ENCODE measurements at regions not wholly inside any gene's neighbourhood (a gene's known extent, or its start where the extent isn't known, plus 50 kb on each side); places are given as distances from the start of the nearest gene placed in this dataset.
A peak's percentile ranks its signal among the peaks of the same experiment; 100 is the strongest.

DNA sequence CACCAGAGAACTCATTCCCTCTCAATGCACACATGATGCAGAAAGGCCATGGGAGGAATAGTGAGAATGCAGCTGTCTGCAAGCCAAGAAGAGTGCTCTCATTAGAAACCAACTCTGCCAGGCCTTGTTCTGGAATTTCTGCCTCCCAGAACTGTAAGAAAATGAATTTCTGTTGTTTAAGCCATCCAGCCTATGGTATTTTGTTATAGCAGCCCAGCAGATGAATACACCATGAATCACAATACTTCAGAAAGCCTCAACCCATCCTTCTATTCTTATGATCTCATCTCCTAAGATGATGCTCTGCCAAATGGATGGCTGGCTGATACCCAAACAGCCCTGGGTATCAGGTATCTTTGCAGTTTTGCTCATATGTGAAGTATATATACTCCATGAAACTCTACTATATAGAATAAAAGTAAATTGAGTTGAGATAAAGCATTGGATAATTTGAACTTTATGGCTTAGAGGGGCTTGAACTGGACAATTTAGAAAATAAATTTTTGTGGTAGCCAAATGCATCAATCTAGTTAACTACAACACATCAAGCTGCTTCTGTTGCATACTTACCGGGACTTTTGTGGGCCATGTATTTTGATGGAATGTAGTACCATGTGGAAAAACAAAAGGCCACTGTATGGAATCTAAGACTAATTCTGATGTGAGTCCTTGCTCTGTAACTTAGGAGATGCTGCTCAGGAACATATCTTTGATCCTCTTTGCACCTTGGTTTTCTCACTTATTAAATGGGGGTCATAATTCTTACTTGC, 245.9 kb downstream of the HS3ST1 start:
- Histone ChIP-seq H2BK15ac (replicated peaks; ENCODE audit: low read depth) (peak overlapping the region; percentile 19), H3K79me1 (ENCODE audit: low read length) (no peaks in the 10 kb centered on the region), H3K56ac (ENCODE audit: low read length) (no peak overlapping the region), H3K36me3 (ENCODE audit: control insufficient read depth, insufficient read depth, low read length) (no peaks in the 10 kb centered on the region), H3K4me1 (ENCODE audit: control insufficient read depth, low read depth, low read length) (no peaks in the 10 kb centered on the region), H3K23ac (ENCODE audit: low read length) (no peak overlapping the region), H2BK5ac (ENCODE audit: low read length) (no peak overlapping the region), H3K4me2 (ENCODE audit: low read length) (no peak overlapping the region), H2BK120ac (ENCODE audit: low read depth, low read length) (no peak overlapping the region), H3K4me3 (ENCODE audit: low read length) (no peak overlapping the region), H3K27me3 (ENCODE audit: insufficient read depth, low read length, poor library complexity) (no peaks in the 10 kb centered on the region), H2AK5ac (ENCODE audit: low read length) (no peak overlapping the region), H3K79me2 (ENCODE audit: control insufficient read depth, insufficient read depth, low read length) (no peaks in the 10 kb centered on the region), H4K8ac (ENCODE audit: low read depth, low read length) (no peak overlapping the region), H3K18ac (ENCODE audit: low read length) (no peak overlapping the region), H3K4ac (ENCODE audit: low read depth, low read length) (no peak overlapping the region), H4K5ac (ENCODE audit: low read length) (no peak overlapping the region), H3K9ac (ENCODE audit: low read length) (no peak overlapping the region), H3K27ac (ENCODE audit: low read depth, low read length) (no peak overlapping the region)
- no CpG with 5 or more reads among the region's 1 CpG for WGBS (ENCODE audit: extremely low coverage, insufficient coverage, low lambda C conversion rate)
- no peak for DNase-seq

DNA sequence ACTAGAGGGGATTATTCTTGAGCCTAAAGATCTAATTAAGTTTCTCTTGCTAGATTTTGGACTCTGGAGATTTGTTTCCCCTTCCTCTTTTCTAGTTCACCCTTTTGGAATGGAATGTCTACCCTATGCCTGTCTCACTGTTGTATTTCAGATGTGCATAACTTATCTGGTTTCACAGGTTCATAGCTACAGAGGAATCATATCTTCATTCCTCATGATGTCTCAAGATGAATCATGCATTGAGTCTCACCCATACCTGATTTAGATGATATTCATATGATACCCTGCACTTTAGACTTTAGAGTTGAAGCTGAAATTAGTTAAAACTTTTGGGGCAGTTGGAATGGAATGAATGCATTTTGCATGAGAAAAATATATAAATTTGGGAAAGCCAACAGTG, 246.7 kb downstream of the HS3ST1 start:
- H3K4me1 ChIP-seq (ENCODE audit: control insufficient read depth, low read depth, low read length): no peaks in the 10 kb centered on the region
- H2AK5ac ChIP-seq (ENCODE audit: low read length): no peak overlapping the region
- no peak overlapping the region for H4K8ac ChIP-seq (ENCODE audit: low read depth, low read length)
- H3K18ac ChIP-seq (ENCODE audit: low read length): no peak overlapping the region
- H3K79me2 ChIP-seq (ENCODE audit: control insufficient read depth, insufficient read depth, low read length): no peaks in the 10 kb centered on the region
- DNase-seq: no peak
- H3K9ac ChIP-seq (ENCODE audit: low read length): no peak overlapping the region
- no peak overlapping the region for H2BK5ac ChIP-seq (ENCODE audit: low read length)
- H2BK15ac ChIP-seq (replicated peaks; ENCODE audit: low read depth): no peak overlapping the region
- H3K27me3 ChIP-seq (ENCODE audit: insufficient read depth, low read length, poor library complexity): no peaks in the 10 kb centered on the region
- no peak overlapping the region for H3K23ac ChIP-seq (ENCODE audit: low read length)
- H4K5ac ChIP-seq (ENCODE audit: low read length): no peak overlapping the region
- H3K27ac ChIP-seq (ENCODE audit: low read depth, low read length): no peak overlapping the region
- no peak overlapping the region for H2BK120ac ChIP-seq (ENCODE audit: low read depth, low read length)
- H3K56ac ChIP-seq (ENCODE audit: low read length): no peak overlapping the region
- H3K4me3 ChIP-seq (ENCODE audit: low read length): no peak overlapping the region
- H3K4ac ChIP-seq (ENCODE audit: low read depth, low read length): no peak overlapping the region
- no peaks in the 10 kb centered on the region for H3K36me3 ChIP-seq (ENCODE audit: control insufficient read depth, insufficient read depth, low read length)
- no peaks in the 10 kb centered on the region for H3K79me1 ChIP-seq (ENCODE audit: low read length)
- no peak overlapping the region for H3K4me2 ChIP-seq (ENCODE audit: low read length)

DNA sequence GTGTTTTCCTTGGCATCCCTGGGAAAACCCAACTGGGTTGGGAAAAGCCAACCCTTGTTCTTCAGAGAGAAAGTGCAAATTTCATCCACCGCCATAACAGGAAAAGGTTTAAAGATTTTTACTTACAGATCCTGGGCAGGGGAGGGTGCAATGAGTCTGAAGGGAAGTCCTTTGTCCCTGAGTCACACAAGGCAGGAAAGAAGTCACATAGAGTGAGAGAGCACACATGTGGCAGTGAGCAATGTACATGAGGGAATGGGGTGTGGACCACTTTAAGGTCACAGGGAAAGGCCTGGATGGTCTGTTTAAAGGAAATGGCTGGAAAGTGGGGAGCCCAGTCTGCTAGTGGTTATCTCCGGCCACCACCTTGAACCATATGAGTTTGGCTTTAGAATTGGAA, 248.9 kb downstream of the HS3ST1 start:
- DNase-seq: no peak
- H2AK5ac ChIP-seq (ENCODE audit: low read length): no peak overlapping the region
- H3K18ac ChIP-seq (ENCODE audit: low read length): no peak overlapping the region
- no peaks in the 10 kb centered on the region for H3K79me2 ChIP-seq (ENCODE audit: control insufficient read depth, insufficient read depth, low read length)
- H2BK120ac ChIP-seq (ENCODE audit: low read depth, low read length): no peak overlapping the region
- no peak overlapping the region for H3K4me3 ChIP-seq (ENCODE audit: low read length)
- no peaks in the 10 kb centered on the region for H3K27me3 ChIP-seq (ENCODE audit: insufficient read depth, low read length, poor library complexity)
- H3K4ac ChIP-seq (ENCODE audit: low read depth, low read length): no peak overlapping the region
- H3K23ac ChIP-seq (ENCODE audit: low read length): no peak overlapping the region
- H3K4me2 ChIP-seq (ENCODE audit: low read length): no peak overlapping the region
- H2BK5ac ChIP-seq (ENCODE audit: low read length): no peak overlapping the region
- no peak overlapping the region for H4K8ac ChIP-seq (ENCODE audit: low read depth, low read length)
- H2BK15ac ChIP-seq (replicated peaks; ENCODE audit: low read depth): no peak overlapping the region
- no peaks in the 10 kb centered on the region for H3K79me1 ChIP-seq (ENCODE audit: low read length)
- H4K5ac ChIP-seq (ENCODE audit: low read length): no peak overlapping the region
- no peak overlapping the region for H3K56ac ChIP-seq (ENCODE audit: low read length)
- no peaks in the 10 kb centered on the region for H3K36me3 ChIP-seq (ENCODE audit: control insufficient read depth, insufficient read depth, low read length)
- WGBS (ENCODE audit: extremely low coverage, insufficient coverage, low lambda C conversion rate): no CpG with 5 or more reads among the region's 2 CpGs
- no peak overlapping the region for H3K27ac ChIP-seq (ENCODE audit: low read depth, low read length)
- H3K9ac ChIP-seq (ENCODE audit: low read length): no peak overlapping the region
- H3K4me1 ChIP-seq (ENCODE audit: control insufficient read depth, low read depth, low read length): peaks cover 3% of the 10 kb centered on the region

DNA sequence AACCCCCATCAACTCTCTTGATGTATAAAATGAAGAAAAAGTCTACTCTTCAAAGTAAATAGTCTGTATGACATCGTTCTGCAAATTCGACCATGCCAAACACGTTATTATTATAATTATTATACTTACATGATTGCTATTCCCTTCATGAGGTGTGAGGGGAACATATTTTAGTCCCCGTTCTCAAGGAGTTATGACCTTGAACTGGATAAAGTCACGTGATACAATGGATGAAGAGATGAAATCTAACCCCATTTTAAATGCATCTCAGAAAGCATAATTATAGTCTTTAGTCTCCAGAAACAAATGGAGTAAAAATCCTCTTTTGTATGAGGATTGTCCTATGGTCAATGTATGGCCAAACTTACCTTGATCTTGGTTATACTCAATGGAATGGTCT, 250.3 kb downstream of the HS3ST1 start:
- H2BK15ac ChIP-seq (replicated peaks; ENCODE audit: low read depth): no peak overlapping the region
- H3K79me1 ChIP-seq (ENCODE audit: low read length): no peaks in the 10 kb centered on the region
- no peak overlapping the region for H3K56ac ChIP-seq (ENCODE audit: low read length)
- no peaks in the 10 kb centered on the region for H3K27me3 ChIP-seq (ENCODE audit: insufficient read depth, low read length, poor library complexity)
- H3K79me2 ChIP-seq (ENCODE audit: control insufficient read depth, insufficient read depth, low read length): no peaks in the 10 kb centered on the region
- H3K36me3 ChIP-seq (ENCODE audit: control insufficient read depth, insufficient read depth, low read length): no peaks in the 10 kb centered on the region
- H3K18ac ChIP-seq (ENCODE audit: low read length): no peak overlapping the region
- DNase-seq: no peak
- H4K8ac ChIP-seq (ENCODE audit: low read depth, low read length): no peak overlapping the region
- no peak overlapping the region for H2AK5ac ChIP-seq (ENCODE audit: low read length)
- H3K9ac ChIP-seq (ENCODE audit: low read length): no peak overlapping the region
- H4K5ac ChIP-seq (ENCODE audit: low read length): no peak overlapping the region
- H3K4me3 ChIP-seq (ENCODE audit: low read length): no peak overlapping the region
- H3K4me1 ChIP-seq (ENCODE audit: control insufficient read depth, low read depth, low read length): peaks cover 3% of the 10 kb centered on the region
- H3K4me2 ChIP-seq (ENCODE audit: low read length): no peak overlapping the region
- no peak overlapping the region for H3K4ac ChIP-seq (ENCODE audit: low read depth, low read length)
- H3K23ac ChIP-seq (ENCODE audit: low read length): no peak overlapping the region
- H2BK120ac ChIP-seq (ENCODE audit: low read depth, low read length): no peak overlapping the region
- H3K27ac ChIP-seq (ENCODE audit: low read depth, low read length): no peak overlapping the region
- no CpG with 5 or more reads among the region's 5 CpGs for whole genome bisulfite sequencing (ENCODE audit: extremely low coverage, insufficient coverage, low lambda C conversion rate)
- no peak overlapping the region for H2BK5ac ChIP-seq (ENCODE audit: low read length)

DNA sequence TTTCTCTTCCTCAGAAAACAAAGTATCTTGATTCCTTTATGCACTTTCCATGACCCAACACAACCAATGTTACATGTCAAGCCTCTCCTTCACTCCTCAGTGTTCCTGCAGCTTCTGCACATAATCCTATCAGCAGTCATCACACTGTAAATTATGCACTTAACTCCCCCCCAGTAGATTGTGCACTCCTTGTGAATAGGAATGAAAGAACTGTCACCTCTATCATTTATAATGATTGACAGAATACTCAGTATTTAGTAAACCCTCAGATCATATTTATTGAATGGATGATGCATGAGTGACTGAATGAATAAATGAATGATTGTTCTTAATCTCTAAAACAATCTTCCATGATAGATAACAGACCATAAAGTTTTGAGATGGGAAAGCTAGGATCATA, 253.3 kb downstream of the HS3ST1 start:
- no peak overlapping the region for H4K5ac ChIP-seq (ENCODE audit: low read length)
- no peak overlapping the region for H3K4me3 ChIP-seq (ENCODE audit: low read length)
- no peak overlapping the region for H3K9ac ChIP-seq (ENCODE audit: low read length)
- H3K4me2 ChIP-seq (ENCODE audit: low read length): no peak overlapping the region
- H2BK120ac ChIP-seq (ENCODE audit: low read depth, low read length): no peak overlapping the region
- no peak for DNase-seq
- no peak overlapping the region for H2BK5ac ChIP-seq (ENCODE audit: low read length)
- H3K23ac ChIP-seq (ENCODE audit: low read length): no peak overlapping the region
- no peak overlapping the region for H3K18ac ChIP-seq (ENCODE audit: low read length)
- no peaks in the 10 kb centered on the region for H3K79me1 ChIP-seq (ENCODE audit: low read length)
- no peaks in the 10 kb centered on the region for H3K36me3 ChIP-seq (ENCODE audit: control insufficient read depth, insufficient read depth, low read length)
- no peak overlapping the region for H2AK5ac ChIP-seq (ENCODE audit: low read length)
- no peak overlapping the region for H2BK15ac ChIP-seq (replicated peaks; ENCODE audit: low read depth)
- no peak overlapping the region for H3K27ac ChIP-seq (ENCODE audit: low read depth, low read length)
- H3K79me2 ChIP-seq (ENCODE audit: control insufficient read depth, insufficient read depth, low read length): no peaks in the 10 kb centered on the region
- H3K4ac ChIP-seq (ENCODE audit: low read depth, low read length): no peak overlapping the region
- no peaks in the 10 kb centered on the region for H3K27me3 ChIP-seq (ENCODE audit: insufficient read depth, low read length, poor library complexity)
- no peak overlapping the region for H3K56ac ChIP-seq (ENCODE audit: low read length)
- H3K4me1 ChIP-seq (ENCODE audit: control insufficient read depth, low read depth, low read length): peaks cover 3% of the 10 kb centered on the region
- H4K8ac ChIP-seq (ENCODE audit: low read depth, low read length): no peak overlapping the region

DNA sequence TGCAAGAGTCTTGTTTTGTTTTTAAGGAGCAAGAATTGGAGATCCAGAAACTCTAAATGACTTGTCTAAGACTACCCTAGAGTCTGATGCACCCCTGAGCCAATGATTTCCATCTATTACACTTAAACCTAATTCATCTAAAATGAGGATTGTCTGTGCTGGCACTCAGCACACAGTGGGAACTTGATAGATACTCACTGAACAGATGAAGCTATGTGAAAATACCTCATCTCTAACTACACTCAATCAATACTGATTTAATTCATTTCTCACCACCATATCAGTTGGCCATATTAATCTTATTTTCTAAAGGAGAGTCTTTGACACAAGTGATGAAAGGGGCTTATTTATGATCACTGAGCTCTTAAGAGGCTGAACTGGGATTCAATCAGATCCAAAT, 262.1 kb downstream of the HS3ST1 start:
- Histone ChIP-seq H4K8ac (ENCODE audit: low read depth, low read length) (no peak overlapping the region), H3K4me1 (ENCODE audit: control insufficient read depth, low read depth, low read length) (no peaks in the 10 kb centered on the region), H3K4me2 (ENCODE audit: low read length) (no peak overlapping the region), H3K27me3 (ENCODE audit: insufficient read depth, low read length, poor library complexity) (no peaks in the 10 kb centered on the region), H4K5ac (ENCODE audit: low read length) (no peak overlapping the region), H2BK5ac (ENCODE audit: low read length) (no peak overlapping the region), H3K79me1 (ENCODE audit: low read length) (no peaks in the 10 kb centered on the region), H2BK120ac (ENCODE audit: low read depth, low read length) (no peak overlapping the region), H3K9ac (ENCODE audit: low read length) (no peak overlapping the region), H3K4me3 (ENCODE audit: low read length) (no peak overlapping the region), H3K4ac (ENCODE audit: low read depth, low read length) (no peak overlapping the region), H3K18ac (ENCODE audit: low read length) (no peak overlapping the region), H2BK15ac (replicated peaks; ENCODE audit: low read depth) (no peak overlapping the region), H2AK5ac (ENCODE audit: low read length) (no peak overlapping the region), H3K79me2 (ENCODE audit: control insufficient read depth, insufficient read depth, low read length) (no peaks in the 10 kb centered on the region), H3K56ac (ENCODE audit: low read length) (no peak overlapping the region), H3K23ac (ENCODE audit: low read length) (no peak overlapping the region), H3K27ac (ENCODE audit: low read depth, low read length) (no peak overlapping the region), H3K36me3 (ENCODE audit: control insufficient read depth, insufficient read depth, low read length) (no peaks in the 10 kb centered on the region)
- no peak for DNase-seq

Measured in mesendoderm (in vitro differentiated cells).